ENCODE measurements at regions not wholly inside any gene's neighbourhood (a gene's known extent, or its start where the extent isn't known, plus 50 kb on each side); places are given as distances from the start of the nearest gene placed in this dataset.

DNA sequence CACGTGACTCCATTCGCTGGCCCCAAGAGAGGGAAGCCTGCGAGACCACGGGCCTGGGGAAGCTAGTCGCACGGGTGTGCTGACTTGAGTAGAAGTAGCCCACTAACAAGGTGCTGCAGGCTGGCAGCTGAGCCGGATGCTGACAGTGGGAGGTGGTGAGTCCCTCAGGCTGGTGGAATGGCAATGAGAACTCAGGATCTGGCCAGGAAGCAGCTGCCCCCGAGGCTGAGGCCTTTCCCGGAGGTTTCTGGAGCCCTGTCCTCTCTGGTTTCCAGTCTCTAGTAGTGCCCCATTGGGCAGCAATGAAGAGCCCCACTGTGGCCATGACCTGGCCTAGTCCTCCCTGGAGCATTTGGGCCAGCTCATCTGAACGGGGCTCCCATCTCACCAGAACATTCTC lies 366.7 kb upstream of the IRX4 start:
- TF ChIP-seq, protein P1, sequence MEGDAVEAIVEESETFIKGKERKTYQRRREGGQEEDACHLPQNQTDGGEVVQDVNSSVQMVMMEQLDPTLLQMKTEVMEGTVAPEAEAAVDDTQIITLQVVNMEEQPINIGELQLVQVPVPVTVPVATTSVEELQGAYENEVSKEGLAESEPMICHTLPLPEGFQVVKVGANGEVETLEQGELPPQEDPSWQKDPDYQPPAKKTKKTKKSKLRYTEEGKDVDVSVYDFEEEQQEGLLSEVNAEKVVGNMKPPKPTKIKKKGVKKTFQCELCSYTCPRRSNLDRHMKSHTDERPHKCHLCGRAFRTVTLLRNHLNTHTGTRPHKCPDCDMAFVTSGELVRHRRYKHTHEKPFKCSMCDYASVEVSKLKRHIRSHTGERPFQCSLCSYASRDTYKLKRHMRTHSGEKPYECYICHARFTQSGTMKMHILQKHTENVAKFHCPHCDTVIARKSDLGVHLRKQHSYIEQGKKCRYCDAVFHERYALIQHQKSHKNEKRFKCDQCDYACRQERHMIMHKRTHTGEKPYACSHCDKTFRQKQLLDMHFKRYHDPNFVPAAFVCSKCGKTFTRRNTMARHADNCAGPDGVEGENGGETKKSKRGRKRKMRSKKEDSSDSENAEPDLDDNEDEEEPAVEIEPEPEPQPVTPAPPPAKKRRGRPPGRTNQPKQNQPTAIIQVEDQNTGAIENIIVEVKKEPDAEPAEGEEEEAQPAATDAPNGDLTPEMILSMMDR (IDR thresholded peaks at IDR 0.05; ENCODE audit: control insufficient read depth, extremely low read depth, insufficient read depth): no peak
- DNase-seq (ENCODE audit: low read depth): no peak
- H3K4me3 ChIP-seq (ENCODE audit: low read depth, low read length): no peak overlapping the region

DNA sequence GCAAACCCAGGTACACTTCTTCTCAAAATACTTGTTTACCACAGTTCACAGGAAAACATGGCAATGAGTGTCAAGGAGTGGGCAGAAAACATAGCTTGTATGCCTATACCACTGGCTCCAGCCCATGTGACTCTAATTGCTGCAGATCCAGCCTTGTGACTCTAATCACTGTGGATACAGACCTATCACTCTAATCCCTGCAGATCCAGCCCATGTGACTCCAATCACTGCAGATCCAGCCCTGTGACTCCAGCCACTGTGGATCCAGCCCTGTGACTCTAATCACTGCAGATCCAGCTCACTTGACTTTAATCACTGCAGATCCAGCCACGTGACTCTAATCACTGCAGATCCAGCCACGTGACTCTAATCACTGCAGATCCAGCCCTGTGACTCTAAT lies 366.3 kb upstream of the IRX4 start:
- TF ChIP-seq, protein P1 (IDR thresholded peaks at IDR 0.05; ENCODE audit: control insufficient read depth, extremely low read depth, insufficient read depth): no peak
- no peak for DNase-seq (ENCODE audit: low read depth)

DNA sequence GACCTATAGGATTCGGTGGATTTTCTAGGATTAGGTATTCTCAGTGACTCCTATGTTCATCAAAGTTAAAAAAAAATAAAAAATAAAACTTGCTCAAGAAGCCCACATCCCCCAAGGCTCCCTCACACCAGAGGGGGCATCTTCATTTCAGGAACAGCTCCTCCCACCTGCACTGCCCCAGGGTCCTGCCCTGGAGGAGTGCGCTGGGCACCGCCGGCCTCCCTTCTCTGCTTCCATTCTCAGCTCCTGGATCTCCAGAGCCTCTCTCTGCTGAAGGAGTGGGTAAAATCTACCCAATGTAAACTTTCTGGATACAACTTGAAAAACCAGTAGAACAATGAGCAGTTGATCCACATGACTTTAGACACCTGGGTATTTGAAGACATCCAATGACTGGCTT lies 359.8 kb upstream of the IRX4 start:
- TF ChIP-seq, protein P1 (IDR thresholded peaks at IDR 0.05; ENCODE audit: control insufficient read depth, extremely low read depth, insufficient read depth): no peak
- H3K4me3 ChIP-seq (ENCODE audit: low read depth, low read length): no peak overlapping the region
- no peak for DNase-seq (ENCODE audit: low read depth)

More for the DNA sequence above, 366.3 kb upstream of the IRX4 start:
- H3K4me3 ChIP-seq (ENCODE audit: low read depth, low read length): no peak overlapping the region

DNA sequence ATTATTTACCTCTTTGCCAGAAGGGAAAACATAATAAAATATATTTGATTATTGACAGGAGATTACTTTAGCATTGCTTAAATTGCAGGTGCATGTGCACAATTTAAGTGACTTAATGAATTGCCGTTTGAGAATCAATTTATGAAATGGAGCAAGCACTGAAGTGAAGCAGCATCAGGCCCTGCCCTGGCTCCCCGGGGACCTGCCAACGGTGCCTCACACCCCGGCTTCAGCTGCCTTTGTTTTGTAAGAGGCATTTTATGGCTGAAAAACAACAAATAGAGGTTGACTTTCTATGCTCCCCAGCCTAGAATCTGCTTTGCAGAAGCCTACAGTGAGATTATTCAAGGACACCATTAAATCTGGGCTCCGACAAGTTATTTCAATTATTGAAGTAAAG lies 359.1 kb upstream of the IRX4 start:
- no peak overlapping the region for H3K4me3 ChIP-seq (ENCODE audit: low read depth, low read length)
- no peak for DNase-seq (ENCODE audit: low read depth)
- TF ChIP-seq, protein P1 (IDR thresholded peaks at IDR 0.05; ENCODE audit: control insufficient read depth, extremely low read depth, insufficient read depth): no peak

DNA sequence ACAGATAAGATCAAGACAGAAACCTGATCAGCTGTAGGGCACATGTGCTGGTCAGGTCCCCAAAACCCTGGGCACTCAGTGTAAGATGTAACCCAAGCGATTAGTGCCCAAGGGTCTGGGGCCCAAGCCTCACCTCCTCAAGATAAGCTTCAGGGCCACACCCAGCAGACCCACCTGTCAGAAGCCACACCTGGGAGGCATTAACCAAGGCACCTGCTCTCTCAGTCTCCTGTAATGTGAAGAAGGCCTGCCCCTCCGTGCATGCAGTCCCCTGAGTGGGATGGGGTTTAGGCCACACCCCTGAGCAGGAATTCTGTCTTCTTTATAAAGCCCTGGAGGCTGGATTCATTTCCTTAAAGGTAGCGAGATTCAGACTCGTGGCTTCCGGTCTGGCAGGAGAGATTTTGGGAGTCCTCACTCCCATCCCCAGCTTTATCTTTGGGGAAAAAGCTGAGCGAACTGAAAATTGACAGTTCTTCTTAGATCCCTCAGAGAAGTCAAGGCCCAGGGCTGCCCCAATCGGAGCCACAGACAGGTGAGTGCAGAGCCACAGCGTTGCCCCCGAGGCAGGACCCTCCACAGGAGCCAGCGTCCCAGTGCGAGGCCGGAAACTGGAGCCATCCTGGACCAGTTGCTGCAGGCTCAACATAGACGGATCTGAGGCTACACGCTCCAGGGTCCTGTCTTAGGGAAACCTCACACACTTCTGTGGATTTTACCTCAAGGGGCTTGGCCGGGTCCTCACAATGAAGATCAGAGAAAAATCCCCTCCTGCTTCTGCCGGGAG lies 357.6 kb upstream of the IRX4 start:
- TF ChIP-seq, protein P1 (IDR thresholded peaks at IDR 0.05; ENCODE audit: control insufficient read depth, extremely low read depth, insufficient read depth): no peak
- no peak for DNase-seq (ENCODE audit: low read depth)
- no peak overlapping the region for H3K4me3 ChIP-seq (ENCODE audit: low read depth, low read length)

DNA sequence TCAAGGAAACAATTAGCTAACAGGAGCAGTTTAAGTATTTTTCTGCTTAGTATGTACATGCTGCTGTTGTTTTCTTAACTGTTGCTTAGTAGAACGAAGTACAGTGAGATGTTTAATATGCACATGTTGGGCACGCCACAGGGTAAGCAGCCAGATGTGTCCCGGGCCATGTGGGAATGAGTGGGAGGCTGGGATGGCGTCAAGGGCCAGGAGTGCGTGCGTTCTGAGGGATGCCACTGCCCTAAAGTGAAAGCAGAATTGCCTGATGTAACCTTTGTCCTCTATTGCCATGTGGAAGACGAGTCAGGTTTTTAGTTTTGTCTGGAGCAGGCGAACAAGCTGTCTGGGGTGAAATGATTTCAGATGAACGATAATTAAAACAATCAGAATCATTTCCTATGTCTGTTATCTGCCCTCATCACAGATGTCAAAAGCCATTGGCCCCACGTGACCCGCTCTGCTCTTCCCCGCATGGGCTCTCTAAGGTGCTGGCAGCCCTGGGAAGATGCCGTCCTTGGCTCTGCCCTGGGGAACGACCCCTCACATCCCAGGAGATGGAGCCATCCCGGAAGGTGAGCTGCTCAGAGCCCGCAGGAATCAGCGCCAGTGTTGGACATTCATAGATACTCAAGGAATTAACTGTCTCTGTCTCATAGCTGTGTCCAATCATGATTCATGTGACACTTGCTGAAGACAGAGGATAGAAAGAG lies 356.6 kb upstream of the IRX4 start:
- no peak for DNase-seq (ENCODE audit: low read depth)
- TF ChIP-seq, protein P1 (IDR thresholded peaks at IDR 0.05; ENCODE audit: control insufficient read depth, extremely low read depth, insufficient read depth): no peak
- H3K4me3 ChIP-seq (ENCODE audit: low read depth, low read length): no peak overlapping the region
